HEK293 (cell line): ENCODE measurements at regions not wholly inside any gene's neighbourhood (a gene's known extent, or its start where the extent isn't known, plus 50 kb on each side); places are given as distances from the start of the nearest gene placed in this dataset.

Experiments
- CTCF ChIA-PET: fragments of 350-600 bp; formaldehyde crosslinking; extraction: SDS; loops from one replicate; lab custom pipeline; 2021; ENCODE audit warnings: antibody characterized with exemption; lab: Yijun Ruan, JAX
- POLR2A ChIA-PET: fragments of 300-600 bp; formaldehyde crosslinking; extraction: SDS; loops from one replicate; lab custom pipeline; 2020; ENCODE audit warnings: antibody characterized with exemption, inconsistent platforms; lab: Yijun Ruan, JAX
- H3K27ac ChIP-seq: fragments of 200-500 bp; sonication (Bioruptor generic); 2 replicates; pipeline ENCODE4 v1.5.1; 2014; ENCODE audit warnings: low read depth, low read length, control low read depth, inconsistent platforms; ENCODE audit errors: extremely low read depth
- H3K36me3 ChIP-seq, 2 experiments: fragments of 200-500 bp in 1 of 2; sonication (Bioruptor generic) in 1 of 2; 1 replicate in 1 of 2; 2 replicates in 1 of 2; pipeline ENCODE4 v1.5.1; 2014 to 2017; ENCODE audit warnings: inconsistent platforms in 2 of 2, low read length in 2 of 2; ENCODE audit not compliant: control insufficient read depth in 2 of 2, insufficient read depth in 1 of 2
- H3K4me1 ChIP-seq: fragments of 200-500 bp; sonication (Bioruptor generic); 2 replicates; pipeline ENCODE4 v1.5.1; 2014; ENCODE audit warnings: mild to moderate bottlenecking, low read length, inconsistent platforms; ENCODE audit not compliant: control insufficient read depth, insufficient read depth
- H3K4me3 ChIP-seq: 2 replicates; pipeline ENCODE4 v1.5.1; 2011; ENCODE audit warnings: low read depth, mild to moderate bottlenecking, control low read depth, low read length, moderate library complexity
- H3K9me3 ChIP-seq: fragments of 200-500 bp; sonication (Bioruptor generic); 2 replicates; pipeline ENCODE4 v1.5.1; 2014; ENCODE audit warnings: low read depth, low read length, inconsistent platforms; ENCODE audit not compliant: control insufficient read depth, insufficient read depth
- EGR2 ChIP-seq: fragments of 450-650 bp; formaldehyde crosslinking; IDR thresholded peaks from 2 replicates; pipeline ENCODE4 v1.5.1; 2016; ENCODE audit warnings: low read depth, missing biosample characterization, missing genetic modification characterization
- GLIS2 ChIP-seq: fragments of 450-650 bp; formaldehyde crosslinking; IDR thresholded peaks from 2 replicates; pipeline ENCODE4 v1.5.1; 2016; ENCODE audit warnings: missing biosample characterization, missing genetic modification characterization
- HOXA7 ChIP-seq: sonication (generic); formaldehyde crosslinking; IDR thresholded peaks from 2 replicates; pipeline ENCODE4 v1.8.1; 2022; ENCODE audit warnings: missing genetic modification reagents, borderline replicate concordance
- KLF16 ChIP-seq: fragments of 450-650 bp; formaldehyde crosslinking; IDR thresholded peaks from 2 replicates; pipeline ENCODE4 v1.5.1; 2017; ENCODE audit warnings: missing biosample characterization, missing genetic modification characterization
- TSHZ1 ChIP-seq: fragments of 450-650 bp; formaldehyde crosslinking; IDR thresholded peaks from 2 replicates; pipeline ENCODE4 v1.5.1; 2016; ENCODE audit warnings: missing biosample characterization, missing genetic modification characterization, borderline replicate concordance
- ZBTB17 ChIP-seq: fragments of 450-650 bp; formaldehyde crosslinking; IDR thresholded peaks from 2 replicates; pipeline ENCODE4 v1.5.1; 2016; ENCODE audit warnings: missing biosample characterization, missing genetic modification characterization
- ZFHX2 ChIP-seq: fragments of 450-650 bp; formaldehyde crosslinking; conservative IDR thresholded peaks from 2 replicates; pipeline ENCODE4 v1.5.1; 2016; ENCODE audit warnings: missing biosample characterization, missing genetic modification characterization
- ZIC2 ChIP-seq: fragments of 450-650 bp; formaldehyde crosslinking; IDR thresholded peaks from 2 replicates; pipeline ENCODE4 v1.5.1; 2016; ENCODE audit warnings: missing biosample characterization, missing genetic modification characterization
- ZNF146 ChIP-seq: fragments of 450-650 bp; formaldehyde crosslinking; IDR thresholded peaks from 2 replicates; pipeline ENCODE4 v1.5.1; 2016; ENCODE audit warnings: missing biosample characterization, missing genetic modification characterization
- ZNF366 ChIP-seq: fragments of 450-650 bp; formaldehyde crosslinking; conservative IDR thresholded peaks from 2 replicates; pipeline ENCODE4 v1.5.1; 2016; ENCODE audit warnings: missing biosample characterization, missing genetic modification characterization
- ZNF521 ChIP-seq: fragments of 450-650 bp; formaldehyde crosslinking; IDR thresholded peaks from 2 replicates; pipeline ENCODE4 v1.5.1; 2017; ENCODE audit warnings: missing biosample characterization, mild to moderate bottlenecking, missing genetic modification characterization
- ZNF560 ChIP-seq: fragments of 450-650 bp; formaldehyde crosslinking; IDR thresholded peaks from 2 replicates; pipeline ENCODE4 v1.5.1; 2017; ENCODE audit warnings: missing biosample characterization, missing genetic modification characterization, borderline replicate concordance
- ZNF704 ChIP-seq: fragments of 450-650 bp; formaldehyde crosslinking; IDR thresholded peaks from 2 replicates; pipeline ENCODE4 v1.5.1; 2016; ENCODE audit warnings: missing biosample characterization, missing genetic modification characterization
- TF ChIP-seq, protein P1 (sequence below): fragments of 450-650 bp; formaldehyde crosslinking; IDR thresholded peaks from 2 replicates; pipeline ENCODE4 v1.5.0; 2017; ENCODE audit warnings: missing biosample characterization, missing genetic modification characterization, borderline replicate concordance

- ChIA-PET POLR2A (no interaction called here), CTCF (interaction anchor here (0.8 to 1.0 kb wide), 2 partner anchors 25 to 139 kb away, joined by 5 read pairs; no protein-coding TSS in a partner anchor)
- Histone ChIP-seq H3K36me3 (no peaks in the 10 kb centered on the region), H3K9me3 (no peaks in the 10 kb centered on the region), H3K4me1 (no peaks in the 10 kb centered on the region), H3K4me3 (no peak overlapping the region), H3K27ac (no peak overlapping the region)
- TF ChIP-seq ZNF146 (tag by site-specific recombination) (no peak), ZNF704 (tag by site-specific recombination) (no peak), EGR2 (peak; percentile 99), HOXA7 (CRISPR knock-in tag) (no peak), ZNF560 (no peak), ZNF366 (peak; percentile 96), ZFHX2 (tag by site-specific recombination) (peak; percentile 95), TSHZ1 (no peak), ZBTB17 (peak; percentile 93), KLF16 (tag by site-specific recombination) (no peak)
- TF ChIP-seq, protein P1, sequence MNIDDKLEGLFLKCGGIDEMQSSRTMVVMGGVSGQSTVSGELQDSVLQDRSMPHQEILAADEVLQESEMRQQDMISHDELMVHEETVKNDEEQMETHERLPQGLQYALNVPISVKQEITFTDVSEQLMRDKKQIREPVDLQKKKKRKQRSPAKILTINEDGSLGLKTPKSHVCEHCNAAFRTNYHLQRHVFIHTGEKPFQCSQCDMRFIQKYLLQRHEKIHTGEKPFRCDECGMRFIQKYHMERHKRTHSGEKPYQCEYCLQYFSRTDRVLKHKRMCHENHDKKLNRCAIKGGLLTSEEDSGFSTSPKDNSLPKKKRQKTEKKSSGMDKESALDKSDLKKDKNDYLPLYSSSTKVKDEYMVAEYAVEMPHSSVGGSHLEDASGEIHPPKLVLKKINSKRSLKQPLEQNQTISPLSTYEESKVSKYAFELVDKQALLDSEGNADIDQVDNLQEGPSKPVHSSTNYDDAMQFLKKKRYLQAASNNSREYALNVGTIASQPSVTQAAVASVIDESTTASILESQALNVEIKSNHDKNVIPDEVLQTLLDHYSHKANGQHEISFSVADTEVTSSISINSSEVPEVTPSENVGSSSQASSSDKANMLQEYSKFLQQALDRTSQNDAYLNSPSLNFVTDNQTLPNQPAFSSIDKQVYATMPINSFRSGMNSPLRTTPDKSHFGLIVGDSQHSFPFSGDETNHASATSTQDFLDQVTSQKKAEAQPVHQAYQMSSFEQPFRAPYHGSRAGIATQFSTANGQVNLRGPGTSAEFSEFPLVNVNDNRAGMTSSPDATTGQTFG (tag by site-specific recombination): 0 out of 2 replicates have a peak, but pooled peaks have one; percentile 45
Measured at GRCh38 chr1:47571952-47572351, 134.1 kb downstream of the FOXD2 start.

DNA sequence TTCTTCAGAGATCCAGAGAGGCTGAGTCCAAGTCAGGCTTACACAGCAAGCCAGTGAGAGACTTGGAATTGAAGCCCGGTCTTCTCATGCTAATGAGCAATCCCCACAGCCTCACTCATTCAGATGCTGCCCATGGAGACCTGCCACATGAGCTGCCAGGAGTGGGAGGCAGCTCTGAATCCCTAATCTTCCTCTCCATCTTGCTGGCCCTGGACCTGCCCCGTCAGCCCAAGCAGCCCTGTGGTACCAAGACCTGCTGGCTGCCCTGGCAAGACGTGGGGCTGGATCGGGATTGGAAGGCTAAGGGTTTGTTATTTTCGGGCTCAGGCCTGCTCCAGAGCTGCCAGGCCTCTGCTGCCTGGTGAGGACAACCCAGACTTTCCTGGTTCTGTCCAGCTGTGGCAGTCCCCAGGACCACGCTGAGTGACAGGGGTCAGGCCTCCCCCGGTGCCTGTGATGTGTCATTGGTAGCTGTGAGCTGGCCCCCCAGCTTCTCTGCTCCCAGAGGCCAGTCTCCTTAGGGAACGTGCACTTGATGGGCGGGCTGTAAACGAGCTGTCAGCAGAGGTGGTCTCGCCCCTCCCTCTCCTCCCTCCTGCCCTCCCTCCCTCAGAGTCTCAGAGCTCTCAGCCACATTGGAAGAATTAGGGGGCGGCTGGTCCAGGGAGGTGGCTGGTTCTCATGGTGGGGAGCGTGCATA is 135.0 kb downstream of the FOXD2 start:
- ChIA-PET POLR2A (no interaction called here), CTCF (interaction anchor here (0.8 to 1.0 kb wide), 2 partner anchors 26 to 138 kb away, joined by 5 read pairs; no protein-coding TSS in a partner anchor)
- Histone ChIP-seq H3K9me3 (no peaks in the 10 kb centered on the region), H3K36me3 (no peaks in the 10 kb centered on the region), H3K27ac (no peak overlapping the region), H3K4me3 (no peak overlapping the region), H3K4me1 (no peaks in the 10 kb centered on the region; the same call in 1 of the 2 replicates)
- TF ChIP-seq ZIC2 (tag by site-specific recombination): peak; percentile 69
- 0 out of 2 replicates have a peak, but pooled peaks have one; percentile 15 for TF ChIP-seq GLIS2
- no peak for TF ChIP-seq ZNF521 (tag by site-specific recombination)
